RWPE2 (cell line): ENCODE measurements at regions not wholly inside any gene's neighbourhood (a gene's known extent, or its start where the extent isn't known, plus 50 kb on each side); places are given as distances from the start of the nearest gene placed in this dataset.
"Not testable (repeated sequence)": the region's sequence is repeated elsewhere in the genome, so short reads cannot be mapped to it uniquely, and the experiment has no call there.

Source experiments
- ATAC-seq: fragments of 200-7000 bp; cut with Tn5 transposase; 3 replicates; pipeline ENCODE4 v1.9.1; 2021; ENCODE audit warnings: low read depth
- DNase-seq: peaks from one replicate; pipeline ENCODE4 v3.0.0-alpha.2; 2020; ENCODE audit warnings: low spot score
- H3K27ac ChIP-seq: fragments of 450-650 bp; 2 replicates; pipeline ENCODE4 v1.5.1; 2017; ENCODE audit warnings: mild to moderate bottlenecking; ENCODE audit not compliant: poor library complexity, severe bottlenecking
- H3K27me3 ChIP-seq: fragments of 250-450 bp; sonication (Bioruptor Pico); 2 replicates; pipeline ENCODE4 v1.5.1; 2021; ENCODE audit warnings: mild to moderate bottlenecking, moderate library complexity; ENCODE audit not compliant: insufficient read depth, poor library complexity, severe bottlenecking
- H3K36me3 ChIP-seq: fragments of 250-450 bp; sonication (Bioruptor Pico); 2 replicates; pipeline ENCODE4 v1.5.1; 2020; ENCODE audit warnings: low read depth, mild to moderate bottlenecking, moderate library complexity
- H3K4me1 ChIP-seq: fragments of 250-450 bp; sonication (Bioruptor Pico); 2 replicates; pipeline ENCODE4 v1.5.1; 2021; ENCODE audit warnings: mild to moderate bottlenecking, moderate library complexity; ENCODE audit not compliant: insufficient read depth, poor library complexity, severe bottlenecking
- H3K4me3 ChIP-seq: fragments of 250-450 bp; sonication (Bioruptor Pico); 2 replicates; pipeline ENCODE4 v1.5.1; 2021; ENCODE audit warnings: mild to moderate bottlenecking, moderate library complexity; ENCODE audit not compliant: severe bottlenecking
- H3K9me3 ChIP-seq: fragments of 250-450 bp; sonication (Bioruptor Pico); 2 replicates; pipeline ENCODE4 v1.5.1; 2021; ENCODE audit warnings: mild to moderate bottlenecking, moderate library complexity; ENCODE audit not compliant: severe bottlenecking
- TF ChIP-seq, protein P1 (sequence below): fragments of 450-650 bp; IDR thresholded peaks from one replicate; pipeline ENCODE4 v1.5.1; 2017; ENCODE audit warnings: mild to moderate bottlenecking, moderate library complexity; ENCODE audit not compliant: poor library complexity, severe bottlenecking

DNA sequence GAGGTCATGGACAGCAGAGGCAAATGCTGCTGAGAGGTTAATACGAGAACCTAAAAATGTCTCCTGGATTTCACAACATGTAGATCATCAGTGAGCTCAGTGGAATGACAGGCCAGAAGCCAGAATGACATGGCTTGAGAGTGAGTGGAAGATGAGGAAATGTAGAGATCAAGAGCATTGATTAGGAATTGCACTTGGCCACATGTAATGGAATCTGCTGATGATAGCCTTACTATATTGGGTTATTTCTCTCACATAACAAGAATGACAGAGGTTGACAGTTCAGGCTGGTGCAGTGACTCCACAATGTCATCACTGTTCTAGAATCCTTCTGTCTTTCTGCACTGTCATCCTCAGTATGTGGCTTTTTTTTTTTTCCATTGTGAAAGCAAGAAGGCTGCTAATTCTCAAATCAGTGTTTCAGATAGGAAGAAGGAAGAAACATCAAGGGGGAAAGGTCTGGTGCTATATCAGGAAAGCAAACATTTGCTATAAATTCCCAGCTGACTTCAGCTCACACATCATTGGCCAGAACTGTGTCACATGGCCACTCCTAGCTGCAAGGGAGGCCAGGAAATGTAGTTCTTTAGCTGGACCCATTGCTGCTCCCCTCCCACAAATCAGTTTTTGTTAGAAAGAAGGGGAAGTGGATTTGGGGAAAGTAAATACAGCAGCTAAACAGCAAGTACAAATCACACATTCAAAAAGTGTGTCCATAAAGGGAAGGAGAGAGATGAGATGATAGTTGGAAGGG lies 127.2 kb downstream of the FAM161A start:
- no peaks in the 10 kb centered on the region for H3K27me3 ChIP-seq
- no peaks in the 10 kb centered on the region for H3K36me3 ChIP-seq
- no peak overlapping the region for H3K4me3 ChIP-seq
- H3K9me3 ChIP-seq: no peaks in the 10 kb centered on the region
- TF ChIP-seq, protein P1, sequence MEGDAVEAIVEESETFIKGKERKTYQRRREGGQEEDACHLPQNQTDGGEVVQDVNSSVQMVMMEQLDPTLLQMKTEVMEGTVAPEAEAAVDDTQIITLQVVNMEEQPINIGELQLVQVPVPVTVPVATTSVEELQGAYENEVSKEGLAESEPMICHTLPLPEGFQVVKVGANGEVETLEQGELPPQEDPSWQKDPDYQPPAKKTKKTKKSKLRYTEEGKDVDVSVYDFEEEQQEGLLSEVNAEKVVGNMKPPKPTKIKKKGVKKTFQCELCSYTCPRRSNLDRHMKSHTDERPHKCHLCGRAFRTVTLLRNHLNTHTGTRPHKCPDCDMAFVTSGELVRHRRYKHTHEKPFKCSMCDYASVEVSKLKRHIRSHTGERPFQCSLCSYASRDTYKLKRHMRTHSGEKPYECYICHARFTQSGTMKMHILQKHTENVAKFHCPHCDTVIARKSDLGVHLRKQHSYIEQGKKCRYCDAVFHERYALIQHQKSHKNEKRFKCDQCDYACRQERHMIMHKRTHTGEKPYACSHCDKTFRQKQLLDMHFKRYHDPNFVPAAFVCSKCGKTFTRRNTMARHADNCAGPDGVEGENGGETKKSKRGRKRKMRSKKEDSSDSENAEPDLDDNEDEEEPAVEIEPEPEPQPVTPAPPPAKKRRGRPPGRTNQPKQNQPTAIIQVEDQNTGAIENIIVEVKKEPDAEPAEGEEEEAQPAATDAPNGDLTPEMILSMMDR: no peak
- DNase-seq (no peak), ATAC-seq (no peak)
- no peak overlapping the region for H3K27ac ChIP-seq
- no peaks in the 10 kb centered on the region for H3K4me1 ChIP-seq

DNA sequence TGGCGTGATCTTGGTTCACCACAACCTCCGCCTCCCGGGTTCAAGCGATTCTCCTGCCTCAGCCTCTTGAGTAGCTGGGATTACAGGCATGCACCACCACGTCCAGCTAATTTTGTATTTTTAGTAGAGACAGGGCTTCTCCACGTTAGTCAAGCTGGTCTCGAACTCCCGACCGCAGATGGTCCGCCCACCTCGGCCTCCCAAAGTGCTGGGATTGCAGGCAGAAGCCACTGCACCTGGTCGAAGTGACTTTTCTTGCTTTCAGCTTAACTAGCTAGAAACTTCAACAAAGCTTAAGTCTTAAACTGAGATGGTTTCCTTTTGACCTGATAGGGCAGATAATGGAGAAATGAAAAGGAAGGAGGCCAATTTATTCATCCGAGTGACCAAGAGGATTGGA lies 130.5 kb downstream of the FAM161A start:
- ATAC-seq: not testable (repeated sequence)

DNA sequence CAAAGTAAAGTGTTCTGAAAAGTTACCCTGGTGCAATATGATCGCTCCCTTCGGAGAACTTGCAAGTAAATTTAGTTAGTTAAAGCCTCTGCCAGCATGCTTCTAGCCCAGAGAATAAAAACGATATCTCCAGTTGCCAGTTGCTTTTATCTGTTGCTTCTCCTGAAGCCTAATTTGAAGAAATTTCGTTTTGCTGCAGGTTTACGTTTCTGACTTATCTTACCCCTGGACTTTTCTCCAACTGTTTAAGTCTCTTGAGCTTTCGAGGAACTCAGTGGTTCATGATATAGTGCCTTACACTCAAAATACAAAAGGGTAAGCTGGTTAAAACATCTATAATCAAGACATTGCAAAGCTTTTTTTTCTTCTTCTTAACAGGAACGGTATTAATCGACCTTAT lies 131.1 kb downstream of the FAM161A start:
- DNase-seq: no peak
- Histone ChIP-seq H3K27ac (no peak overlapping the region), H3K4me3 (no peak overlapping the region), H3K9me3 (no peaks in the 10 kb centered on the region), H3K4me1 (no peaks in the 10 kb centered on the region), H3K36me3 (no peaks in the 10 kb centered on the region), H3K27me3 (no peaks in the 10 kb centered on the region)
- TF ChIP-seq, protein P1: no peak
- no peak for ATAC-seq

More for the DNA sequence above, 130.5 kb downstream of the FAM161A start:
- H3K27me3 ChIP-seq, H3K4me1 ChIP-seq, H3K36me3 ChIP-seq, DNase-seq, H3K9me3 ChIP-seq, H3K4me3 ChIP-seq, H3K27ac ChIP-seq: not testable (repeated sequence)

DNA sequence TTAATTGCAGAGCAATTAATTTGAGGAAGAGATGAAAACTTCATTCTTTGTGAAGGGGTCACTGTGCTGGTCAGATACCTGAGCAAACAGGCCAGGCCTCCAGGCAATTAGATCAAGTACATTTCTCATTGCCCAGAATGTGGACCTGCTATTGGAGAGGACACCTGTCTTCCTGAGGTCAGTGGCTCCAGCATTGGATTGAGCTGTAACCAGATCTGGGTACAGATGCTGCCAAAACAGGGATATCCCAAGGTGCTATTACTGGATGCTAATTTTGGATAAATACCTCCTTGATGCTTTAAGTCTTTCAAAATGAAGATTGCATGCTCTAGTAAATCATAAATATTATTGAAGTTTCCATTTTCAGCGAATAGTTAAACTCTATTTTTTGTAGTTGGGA lies 131.5 kb downstream of the FAM161A start:
- no peak overlapping the region for H3K4me3 ChIP-seq
- ATAC-seq (no peak), DNase-seq (no peak)
- H3K36me3 ChIP-seq: no peaks in the 10 kb centered on the region
- H3K27ac ChIP-seq: no peak overlapping the region
- no peaks in the 10 kb centered on the region for H3K27me3 ChIP-seq
- H3K9me3 ChIP-seq: no peaks in the 10 kb centered on the region
- TF ChIP-seq, protein P1: no peak
- H3K4me1 ChIP-seq: no peaks in the 10 kb centered on the region

DNA sequence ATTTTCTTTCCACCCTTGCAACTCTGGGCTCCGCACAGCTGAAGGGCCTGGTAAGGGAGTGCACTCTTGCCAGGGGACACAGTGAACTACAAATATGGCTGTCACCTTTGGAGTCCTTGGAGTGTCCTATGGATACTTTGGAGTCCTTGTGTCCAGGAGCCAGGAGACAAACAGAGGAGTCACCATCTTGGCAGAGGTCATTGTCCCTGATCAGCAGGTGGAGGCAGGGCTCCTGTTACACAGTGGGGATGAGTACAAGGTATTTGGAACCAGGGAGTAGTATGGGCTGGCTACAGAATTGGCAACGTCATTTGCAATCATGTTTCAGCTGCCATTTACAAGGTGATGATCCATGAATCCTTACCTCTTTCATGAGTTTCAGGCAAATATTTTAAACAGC lies 132.5 kb downstream of the FAM161A start:
- no peaks in the 10 kb centered on the region for H3K4me1 ChIP-seq
- H3K27ac ChIP-seq: no peak overlapping the region
- H3K9me3 ChIP-seq: no peaks in the 10 kb centered on the region
- no peak for DNase-seq
- H3K27me3 ChIP-seq: no peaks in the 10 kb centered on the region
- no peak for ATAC-seq
- TF ChIP-seq, protein P1: no peak
- H3K36me3 ChIP-seq: no peaks in the 10 kb centered on the region
- H3K4me3 ChIP-seq: no peak overlapping the region
